ENCODE measurements at regions not wholly inside any gene's neighbourhood (a gene's known extent, or its start where the extent isn't known, plus 50 kb on each side); places are given as distances from the start of the nearest gene placed in this dataset.
A peak's percentile ranks its signal among the peaks of the same experiment; 100 is the strongest.

GRCh38 chr20:19958928-19959327, 58.2 kb upstream of the NAA20 start:
- peaks cover 0 to 6% (median 0%) of the 10 kb centered on the region in 4 donors for H3K4me1 ChIP-seq
- TF ChIP-seq CTCF (IDR thresholded peaks at IDR 0.05) = no peak
- no peak for TF ChIP-seq POLR2A (IDR thresholded peaks at IDR 0.05)
- no peak for TF ChIP-seq EP300 (IDR thresholded peaks at IDR 0.05)
- no peaks in the 10 kb centered on the region for H3K27me3 ChIP-seq
- H3K27ac ChIP-seq = no peak overlapping the region
- H3K9me3 ChIP-seq = no peaks in the 10 kb centered on the region
- H3K36me3 ChIP-seq = peaks cover 0 to 91% (median 0%) of the 10 kb centered on the region in 3 donors
- no peak for DNase-seq (ENCODE audit: low spot score in 2 of 2)
- H3K4me3 ChIP-seq = no peak overlapping the region
- WGBS, 2 donors = 72 to 76% methylated on average over 4 of the region's 4 CpGs

- no peak for DNase-seq (ENCODE audit: low spot score in 2 of 2)
- Histone ChIP-seq H3K27ac (peak overlapping the region in 1 of 4 donors; percentile 2), H3K9me3 (no peaks in the 10 kb centered on the region), H3K4me1 (peaks cover 0 to 17% (median 0%) of the 10 kb centered on the region in 4 donors), H3K36me3 (peaks cover 0 to 86% (median 0%) of the 10 kb centered on the region in 3 donors), H3K4me3 (no peak overlapping the region), H3K27me3 (no peaks in the 10 kb centered on the region)
- 95 to 96% methylated on average over 2 of the region's 2 CpGs for WGBS, 2 donors
- no peak for TF ChIP-seq POLR2A (IDR thresholded peaks at IDR 0.05)
- TF ChIP-seq EP300 (IDR thresholded peaks at IDR 0.05) = no peak
- TF ChIP-seq CTCF (IDR thresholded peaks at IDR 0.05) = no peak
Measured at GRCh38 chr20:19960745-19961144, 56.4 kb upstream of the NAA20 start.

- H3K9me3 ChIP-seq = no peaks in the 10 kb centered on the region
- peaks cover 0 to 89% (median 0%) of the 10 kb centered on the region in 3 donors for H3K36me3 ChIP-seq
- DNase-seq (ENCODE audit: low spot score in 2 of 2) = no peak
- peak overlapping the region in 1 of 4 donors; percentile 2 for H3K27ac ChIP-seq
- H3K27me3 ChIP-seq = no peaks in the 10 kb centered on the region
- WGBS, 2 donors = 71 to 77% methylated on average over 6 of the region's 6 CpGs
- H3K4me3 ChIP-seq = no peak overlapping the region
- no peak for TF ChIP-seq POLR2A (IDR thresholded peaks at IDR 0.05)
- no peak for TF ChIP-seq CTCF (IDR thresholded peaks at IDR 0.05)
- no peak for TF ChIP-seq EP300 (IDR thresholded peaks at IDR 0.05)
- H3K4me1 ChIP-seq = peaks cover 0 to 17% (median 0%) of the 10 kb centered on the region in 4 donors
Measured at GRCh38 chr20:19961293-19961692, 55.9 kb upstream of the NAA20 start.

GRCh38 chr20:19962958-19963357, 54.2 kb upstream of the NAA20 start:
- WGBS, 2 donors = 94% methylated on average over 6 of the region's 6 CpGs
- no peak for DNase-seq (ENCODE audit: low spot score in 2 of 2)
- no peaks in the 10 kb centered on the region for H3K9me3 ChIP-seq
- H3K27me3 ChIP-seq = no peaks in the 10 kb centered on the region
- H3K36me3 ChIP-seq = peaks cover 0 to 87% (median 0%) of the 10 kb centered on the region in 3 donors
- no peak overlapping the region for H3K4me3 ChIP-seq
- no peak overlapping the region for H3K27ac ChIP-seq
- TF ChIP-seq POLR2A (IDR thresholded peaks at IDR 0.05) (no peak), CTCF (IDR thresholded peaks at IDR 0.05) (no peak), EP300 (IDR thresholded peaks at IDR 0.05) (no peak)
- H3K4me1 ChIP-seq = peaks cover 0 to 17% (median 0%) of the 10 kb centered on the region in 4 donors

- H3K27ac ChIP-seq = peak overlapping the region in 3 of 4 donors; percentile 4 to 78 (median 54)
- TF ChIP-seq CTCF (IDR thresholded peaks at IDR 0.05) = no peak
- no peak for TF ChIP-seq POLR2A (IDR thresholded peaks at IDR 0.05)
- TF ChIP-seq EP300 (IDR thresholded peaks at IDR 0.05) = peak; percentile 33 to 91
- H3K9me3 ChIP-seq = no peaks in the 10 kb centered on the region
- H3K27me3 ChIP-seq = no peaks in the 10 kb centered on the region
- 58 to 59% methylated on average over 15 of the region's 15 CpGs for WGBS, 2 donors
- peaks cover 0 to 79% (median 0%) of the 10 kb centered on the region in 3 donors for H3K36me3 ChIP-seq
- peaks cover 0 to 17% (median 0%) of the 10 kb centered on the region in 4 donors for H3K4me1 ChIP-seq
- H3K4me3 ChIP-seq = no peak overlapping the region
- DNase-seq (ENCODE audit: low spot score in 2 of 2) = peak in 1 of 2 donors; percentile 67
Measured at GRCh38 chr20:19964289-19965265, 52.6 kb upstream of the NAA20 start.

Measured in tibial nerve (tissue), 4 donors.